GM10248 (cell line): ENCODE measurements at regions not wholly inside any gene's neighbourhood (a gene's known extent, or its start where the extent isn't known, plus 50 kb on each side); places are given as distances from the start of the nearest gene placed in this dataset.
A peak's percentile ranks its signal among the peaks of the same experiment; 100 is the strongest.

Experiments used
- CTCF ChIA-PET: fragments of 300-600 bp; sonication (Branson Sonifier 250); formaldehyde crosslinking; extraction: SDS; loops from one replicate; lab custom pipeline; 2021; ENCODE audit warnings: antibody characterized with exemption; lab: Yijun Ruan, JAX
- POLR2A ChIA-PET: fragments of 350-650 bp; sonication (Branson Sonifier 250); formaldehyde crosslinking; extraction: SDS; loops from one replicate; lab custom pipeline; 2020; ENCODE audit warnings: antibody characterized with exemption; lab: Yijun Ruan, JAX
- DNase-seq: peaks from one replicate; pipeline ENCODE4 v3.0.0; 2012; ENCODE audit errors: extremely low spot score
- CTCF ChIP-seq: IDR thresholded peaks from 2 replicates; pipeline ENCODE4 v1.5.1; 2012; ENCODE audit warnings: mild to moderate bottlenecking, low read depth; ENCODE audit errors: extremely low read depth, missing control alignments, control extremely low read depth

- ChIA-PET CTCF (interaction anchor here (1.6 kb wide), 1 partner anchor 10 kb away, joined by 6 read pairs; no protein-coding TSS in a partner anchor), POLR2A (no interaction called here)
- no peak for DNase-seq
- no peak for TF ChIP-seq CTCF
These were observed 464.8 kb upstream of the RGS6 start for GRCh38 chr14:71467361-71467811.

GRCh38 chr14:71468701-71469100 lies 463.5 kb upstream of the RGS6 start:
- CTCF ChIA-PET, result interaction anchor here (0.7 to 1.6 kb wide), 2 partner anchors 8 to 10 kb away, joined by 3 to 6 read pairs; no protein-coding TSS in a partner anchor
- TF ChIP-seq CTCF, result no peak
- no peak for DNase-seq
- POLR2A ChIA-PET, result no interaction called here

- DNase-seq, result no peak
- TF ChIP-seq CTCF, result no peak
These were observed 462.4 kb upstream of the RGS6 start for GRCh38 chr14:71469643-71470335.

GRCh38 chr14:71471634-71472355 lies 460.4 kb upstream of the RGS6 start:
- no peak for TF ChIP-seq CTCF
- CTCF ChIA-PET, result interaction anchor here (1.3 kb wide), 2 partner anchors 10 to 31 kb away, joined by 3 to 4 read pairs; no protein-coding TSS in a partner anchor
- DNase-seq, result no peak
- POLR2A ChIA-PET, result interaction anchor here (0.7 kb wide), 1 partner anchor 143 kb away, joined by 3 read pairs; no protein-coding TSS in a partner anchor

More at GRCh38 chr14:71469643-71470335, 462.4 kb upstream of the RGS6 start:
- CTCF ChIA-PET, result interaction anchor here (1.0 to 1.6 kb wide), 3 partner anchors 11 to 16 kb away, joined by 3 to 4 read pairs (median 4); no protein-coding TSS in a partner anchor
- POLR2A ChIA-PET, result no interaction called here

GRCh38 chr14:71472356-71473340 lies 459.6 kb upstream of the RGS6 start:
- peak; percentile 52 for DNase-seq
- POLR2A ChIA-PET, result interaction anchor here (0.7 kb wide), 1 partner anchor 142 kb away, joined by 3 read pairs; no protein-coding TSS in a partner anchor
- TF ChIP-seq CTCF, result no peak
- CTCF ChIA-PET, result interaction anchor here (1.3 to 1.8 kb wide), 4 partner anchors 9 to 32 kb away, joined by 3 to 5 read pairs (median 4); no protein-coding TSS in a partner anchor

- no peak for DNase-seq
- CTCF ChIA-PET, result interaction anchor here (1.0 to 1.8 kb wide), 3 partner anchors 10 to 21 kb away, joined by 3 to 5 read pairs (median 3); no protein-coding TSS in a partner anchor
These were observed 458.4 kb upstream of the RGS6 start for GRCh38 chr14:71473843-71474242.

More at GRCh38 chr14:71473843-71474242, 458.4 kb upstream of the RGS6 start:
- POLR2A ChIA-PET, result no interaction called here
- no peak for TF ChIP-seq CTCF
